Transverse colon (tissue), 4 donors: ENCODE measurements at regions not wholly inside any gene's neighbourhood (a gene's known extent, or its start where the extent isn't known, plus 50 kb on each side); places are given as distances from the start of the nearest gene placed in this dataset.

Experiments used
- DNase-seq: peaks from one replicate; pipeline ENCODE4 v3.0.0-alpha.2; 2019
- H3K27ac ChIP-seq, 4 donors: fragments of 200-600 bp; sonication (generic); 2 replicates each; pipeline ENCODE4 v1.5.1; 2016 to 2018; ENCODE audit warnings: inconsistent platforms in 4 of 4
- H3K27me3 ChIP-seq: fragments of 200-600 bp; sonication (generic); 2 replicates; pipeline ENCODE4 v1.5.1; 2017; ENCODE audit warnings: inconsistent platforms
- H3K36me3 ChIP-seq, 4 donors: fragments of 200-600 bp; sonication (generic); 2 replicates each; pipeline ENCODE4 v1.5.1; 2017 to 2019; ENCODE audit warnings: inconsistent platforms in 4 of 4
- H3K4me1 ChIP-seq, 4 donors: fragments of 200-600 bp; sonication (generic); 2 replicates each; pipeline ENCODE4 v1.5.1; 2017 to 2020; ENCODE audit warnings: inconsistent platforms in 4 of 4
- H3K4me3 ChIP-seq, 4 donors: fragments of 200-600 bp; sonication (generic); 1 replicate in 1 of 4; 2 replicates in 3 of 4; pipeline versions ENCODE4 v1.5.1 to v1.6.1; 2017 to 2019; ENCODE audit warnings: inconsistent platforms in 4 of 4
- H3K9me3 ChIP-seq, 2 donors: fragments of 200-600 bp; sonication (generic); 2 replicates each; pipeline ENCODE4 v1.5.1; 2017 to 2019; ENCODE audit warnings: inconsistent platforms in 2 of 2
- CTCF ChIP-seq, 5 experiments: fragments of 200-600 bp in 3 of 5; fragments of 450-650 bp in 2 of 5; sonication (generic) in 3 of 5; IDR thresholded peaks; 1 replicate in 2 of 5; 2 replicates in 3 of 5; pipeline ENCODE4 v1.5.1; 2016 to 2017; ENCODE audit warnings: antibody characterized with exemption in 5 of 5, inconsistent platforms in 3 of 5, mild to moderate bottlenecking in 2 of 5, moderate library complexity in 1 of 5
- EP300 ChIP-seq: sonication (generic); formaldehyde crosslinking; IDR thresholded peaks from one replicate; pipeline ENCODE4 v1.6.1; 2017; ENCODE audit warnings: antibody characterized with exemption, low read depth
- POLR2A ChIP-seq: fragments of 450-650 bp; IDR thresholded peaks from one replicate; pipeline ENCODE4 v1.6.1; 2016; ENCODE audit warnings: antibody characterized with exemption, mild to moderate bottlenecking, moderate library complexity
- POLR2AphosphoS5 ChIP-seq, 3 donors: sonication (generic); formaldehyde crosslinking; IDR thresholded peaks; one replicate each; pipeline ENCODE4 v1.6.1; 2016; ENCODE audit warnings: antibody characterized with exemption in 3 of 3
- WGBS, 2 donors: methylation state at CpG; one replicate each; pipeline ENCODE4 v1.1.5; 2018; ENCODE audit warnings: low coverage in 1 of 2; 5-methylcytosine and 5-hydroxymethylcytosine counted together
- in situ Hi-C, 4 donors: fragments of 200-750 bp; cut with MboI; loops; one replicate each; pipeline versions ENCODE4 v1.15.0 to v1.15.1; 2017; ENCODE audit warnings: low sequenced_read_pairs in 3 of 4, low pct_ligation_motif_present in 1 of 4, low pct_unique_long_range_greater_than_20kb in 1 of 4
- intact Hi-C: fragments of 100-400 bp; cut with DNase I; formaldehyde crosslinking; loops from one replicate; pipeline ENCODE4 v1.15.1; 2023; ENCODE audit warnings: low total_unique reads

GRCh38 chr10:124180947-124181549, 87.7 kb upstream of the CHST15 start:
- intact Hi-C loops: loop anchor here (5.0 kb wide), 1 partner anchor 589 kb away; no protein-coding TSS in a partner anchor
- no peaks in the 10 kb centered on the region for H3K9me3 ChIP-seq
- H3K27ac ChIP-seq: no peak overlapping the region
- H3K4me3 ChIP-seq: no peak overlapping the region
- in situ Hi-C loops: no loop called here
- H3K36me3 ChIP-seq: no peaks in the 10 kb centered on the region
- H3K27me3 ChIP-seq: no peaks in the 10 kb centered on the region
- no peaks in the 10 kb centered on the region for H3K4me1 ChIP-seq
- DNase-seq: no peak
- TF ChIP-seq POLR2A: no peak
- TF ChIP-seq POLR2AphosphoS5 (IDR thresholded peaks at IDR 0.05): no peak
- TF ChIP-seq CTCF (IDR thresholded peaks at IDR 0.05): no peak
- no peak for TF ChIP-seq EP300
- WGBS, 2 donors: 91 to 95% methylated on average over 9 to 10 of the region's 10 CpGs

- intact Hi-C loops: loop anchor here (5.0 kb wide), 1 partner anchor 588 kb away; no protein-coding TSS in a partner anchor
- H3K36me3 ChIP-seq: no peaks in the 10 kb centered on the region
These were observed 86.8 kb upstream of the CHST15 start for GRCh38 chr10:124180044-124180745.

GRCh38 chr10:124179308-124180043, 86.1 kb upstream of the CHST15 start:
- TF ChIP-seq POLR2AphosphoS5 (IDR thresholded peaks at IDR 0.05) (no peak), CTCF (IDR thresholded peaks at IDR 0.05) (no peak), POLR2A (no peak), EP300 (no peak)
- Histone ChIP-seq H3K27ac (no peak overlapping the region), H3K4me3 (no peak overlapping the region), H3K27me3 (no peaks in the 10 kb centered on the region), H3K4me1 (no peaks in the 10 kb centered on the region), H3K9me3 (no peaks in the 10 kb centered on the region), H3K36me3 (no peaks in the 10 kb centered on the region)
- WGBS, 2 donors: 80 to 98% methylated on average over 1 to 3 of the region's 3 CpGs
- no peak for DNase-seq
- intact Hi-C loops (loop anchor here (5.0 kb wide), 1 partner anchor 587 kb away; no protein-coding TSS in a partner anchor), in situ Hi-C loops (no loop called here)

More at GRCh38 chr10:124180044-124180745, 86.8 kb upstream of the CHST15 start:
- H3K27me3 ChIP-seq: no peaks in the 10 kb centered on the region
- no peaks in the 10 kb centered on the region for H3K4me1 ChIP-seq
- 78 to 90% methylated on average over 2 to 8 of the region's 8 CpGs for WGBS, 2 donors
- H3K9me3 ChIP-seq: no peaks in the 10 kb centered on the region
- no peak overlapping the region for H3K27ac ChIP-seq
- no peak overlapping the region for H3K4me3 ChIP-seq
- in situ Hi-C loops: no loop called here
- no peak for TF ChIP-seq EP300
- TF ChIP-seq POLR2A: no peak
- TF ChIP-seq POLR2AphosphoS5 (IDR thresholded peaks at IDR 0.05): no peak
- no peak for TF ChIP-seq CTCF (IDR thresholded peaks at IDR 0.05)
- no peak for DNase-seq

- TF ChIP-seq EP300 (no peak), POLR2AphosphoS5 (IDR thresholded peaks at IDR 0.05) (no peak), POLR2A (no peak)
- H3K4me3 ChIP-seq: no peak overlapping the region
- no peaks in the 10 kb centered on the region for H3K36me3 ChIP-seq
- in situ Hi-C loops: no loop called here
- 85% methylated on average over 5 of the region's 5 CpGs; no CpG with 5 or more reads in 1 of the 2 donors for WGBS, 2 donors
- DNase-seq: no peak
- no peak overlapping the region for H3K27ac ChIP-seq
- H3K4me1 ChIP-seq: no peaks in the 10 kb centered on the region
- no peaks in the 10 kb centered on the region for H3K9me3 ChIP-seq
- intact Hi-C loops: no loop called here
- H3K27me3 ChIP-seq: no peaks in the 10 kb centered on the region
These were observed 83.8 kb upstream of the CHST15 start for GRCh38 chr10:124177180-124177518.
